PC-3 (cell line): ENCODE measurements at regions not wholly inside any gene's neighbourhood (a gene's known extent, or its start where the extent isn't known, plus 50 kb on each side); places are given as distances from the start of the nearest gene placed in this dataset.

ENCODE experiments used
- EZH2 ChIP-seq: fragments of 300-600 bp; sonication (generic); IDR thresholded peaks from one replicate; pipeline ENCODE4 v1.6.1; 2017; ENCODE audit warnings: antibody characterized with exemption, mild to moderate bottlenecking, low read length; ENCODE audit not compliant: unreplicated experiment
- EZH2phosphoT487 ChIP-seq: fragments of 300-600 bp; sonication (generic); IDR thresholded peaks from 2 replicates; pipeline ENCODE4 v1.6.1; 2018; ENCODE audit warnings: mild to moderate bottlenecking, antibody characterized with exemption, low read length, borderline replicate concordance
- TF ChIP-seq, protein P1 (sequence below): fragments of 300-600 bp; sonication (generic); conservative IDR thresholded peaks from 2 replicates; pipeline ENCODE4 v1.5.1; 2017; ENCODE audit warnings: antibody characterized with exemption, low read depth, mild to moderate bottlenecking, low read length

DNA sequence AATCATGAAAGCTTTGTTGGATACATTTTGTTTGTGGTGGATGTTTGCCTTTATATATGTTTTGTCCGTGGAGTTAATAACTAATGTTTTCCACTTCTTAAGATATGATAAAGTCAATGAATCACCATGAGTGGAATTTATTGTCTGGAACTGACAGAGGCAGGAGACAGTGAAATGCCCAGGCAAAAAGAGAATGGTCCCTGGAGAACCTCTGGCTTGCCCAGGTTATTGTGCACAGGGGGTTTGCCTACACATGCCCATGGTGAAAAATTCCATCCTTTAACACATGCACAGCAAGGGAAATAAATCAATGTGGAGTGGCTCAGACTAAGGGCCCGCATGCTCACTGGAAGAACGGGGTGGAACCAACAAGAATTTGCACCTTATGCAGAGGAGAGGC is 964.3 kb upstream of the GRIA3 start:
- TF ChIP-seq, protein P1, sequence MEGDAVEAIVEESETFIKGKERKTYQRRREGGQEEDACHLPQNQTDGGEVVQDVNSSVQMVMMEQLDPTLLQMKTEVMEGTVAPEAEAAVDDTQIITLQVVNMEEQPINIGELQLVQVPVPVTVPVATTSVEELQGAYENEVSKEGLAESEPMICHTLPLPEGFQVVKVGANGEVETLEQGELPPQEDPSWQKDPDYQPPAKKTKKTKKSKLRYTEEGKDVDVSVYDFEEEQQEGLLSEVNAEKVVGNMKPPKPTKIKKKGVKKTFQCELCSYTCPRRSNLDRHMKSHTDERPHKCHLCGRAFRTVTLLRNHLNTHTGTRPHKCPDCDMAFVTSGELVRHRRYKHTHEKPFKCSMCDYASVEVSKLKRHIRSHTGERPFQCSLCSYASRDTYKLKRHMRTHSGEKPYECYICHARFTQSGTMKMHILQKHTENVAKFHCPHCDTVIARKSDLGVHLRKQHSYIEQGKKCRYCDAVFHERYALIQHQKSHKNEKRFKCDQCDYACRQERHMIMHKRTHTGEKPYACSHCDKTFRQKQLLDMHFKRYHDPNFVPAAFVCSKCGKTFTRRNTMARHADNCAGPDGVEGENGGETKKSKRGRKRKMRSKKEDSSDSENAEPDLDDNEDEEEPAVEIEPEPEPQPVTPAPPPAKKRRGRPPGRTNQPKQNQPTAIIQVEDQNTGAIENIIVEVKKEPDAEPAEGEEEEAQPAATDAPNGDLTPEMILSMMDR = no peak
- no peak for TF ChIP-seq EZH2
- TF ChIP-seq EZH2phosphoT487 = no peak
